ENCODE measurements at regions not wholly inside any gene's neighbourhood (a gene's known extent, or its start where the extent isn't known, plus 50 kb on each side); places are given as distances from the start of the nearest gene placed in this dataset.

GRCh38 chr1:234943836-234944402 is 184.7 kb downstream of the TOMM20 start:
- H3K4me3 ChIP-seq (ENCODE audit: control insufficient read depth, low read depth, low read length) = no peak overlapping the region
- TF ChIP-seq CTCF (conservative IDR thresholded peaks at IDR 0.05; ENCODE audit: control insufficient read depth, insufficient read depth, low read depth, low read length) = no peak
- DNase-seq (ENCODE audit: low read depth) = no peak

DNA sequence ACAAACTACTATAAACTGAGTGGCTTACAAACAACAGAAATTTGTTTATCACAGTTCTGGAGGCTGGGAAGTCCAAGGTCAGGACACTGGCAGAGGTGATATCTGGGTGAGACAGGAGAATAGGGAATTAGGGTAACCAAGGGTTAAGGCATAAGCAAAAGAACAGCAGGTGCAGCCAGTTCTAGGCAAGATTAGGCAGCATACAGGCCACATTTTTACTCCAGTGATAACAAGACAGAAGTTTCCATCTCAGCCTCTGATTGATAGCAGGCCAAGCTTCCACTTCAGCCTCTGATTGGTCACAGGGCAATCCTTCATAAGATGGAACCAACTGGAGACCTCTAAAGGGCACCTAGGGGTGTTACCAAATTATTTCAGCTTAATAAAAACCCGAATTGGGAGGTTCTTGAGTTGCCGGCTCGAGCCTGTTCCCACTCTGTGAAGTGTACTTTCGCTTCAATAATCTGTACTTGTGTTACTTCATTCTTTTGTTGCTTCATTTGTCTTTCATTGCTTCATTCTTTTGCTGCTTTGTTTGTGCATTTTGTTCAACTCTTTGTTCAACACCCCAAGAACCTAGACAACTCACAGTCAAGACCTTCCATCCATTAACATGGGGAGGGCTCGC is 185.6 kb downstream of the TOMM20 start:
- no peak for DNase-seq (ENCODE audit: low read depth)
- TF ChIP-seq CTCF (conservative IDR thresholded peaks at IDR 0.05; ENCODE audit: control insufficient read depth, insufficient read depth, low read depth, low read length) = no peak
- no peak overlapping the region for H3K4me3 ChIP-seq (ENCODE audit: control insufficient read depth, low read depth, low read length)

DNA sequence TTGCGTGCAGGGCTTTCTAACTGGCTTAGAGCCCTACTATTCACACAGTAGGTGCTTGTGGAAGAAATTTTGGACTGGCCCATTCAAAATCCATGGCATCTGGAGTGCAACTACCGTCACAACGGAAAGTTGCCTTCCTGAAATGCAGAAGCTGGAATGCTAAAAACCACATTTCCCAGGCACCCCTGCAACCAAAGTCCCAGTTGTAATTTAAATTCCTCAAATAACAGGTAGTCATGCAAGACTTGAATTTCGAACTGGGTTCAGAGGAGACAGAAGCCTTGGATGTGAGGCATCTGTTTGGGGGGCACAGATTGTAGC is 186.7 kb downstream of the TOMM20 start:
- no peak for TF ChIP-seq CTCF (conservative IDR thresholded peaks at IDR 0.05; ENCODE audit: control insufficient read depth, insufficient read depth, low read depth, low read length)
- no peak overlapping the region for H3K4me3 ChIP-seq (ENCODE audit: control insufficient read depth, low read depth, low read length)
- no peak for DNase-seq (ENCODE audit: low read depth)

GRCh38 chr1:234941321-234942011 is 187.2 kb downstream of the TOMM20 start:
- DNase-seq (ENCODE audit: low read depth) = no peak
- TF ChIP-seq CTCF (conservative IDR thresholded peaks at IDR 0.05; ENCODE audit: control insufficient read depth, insufficient read depth, low read depth, low read length) = no peak
- no peak overlapping the region for H3K4me3 ChIP-seq (ENCODE audit: control insufficient read depth, low read depth, low read length)

DNA sequence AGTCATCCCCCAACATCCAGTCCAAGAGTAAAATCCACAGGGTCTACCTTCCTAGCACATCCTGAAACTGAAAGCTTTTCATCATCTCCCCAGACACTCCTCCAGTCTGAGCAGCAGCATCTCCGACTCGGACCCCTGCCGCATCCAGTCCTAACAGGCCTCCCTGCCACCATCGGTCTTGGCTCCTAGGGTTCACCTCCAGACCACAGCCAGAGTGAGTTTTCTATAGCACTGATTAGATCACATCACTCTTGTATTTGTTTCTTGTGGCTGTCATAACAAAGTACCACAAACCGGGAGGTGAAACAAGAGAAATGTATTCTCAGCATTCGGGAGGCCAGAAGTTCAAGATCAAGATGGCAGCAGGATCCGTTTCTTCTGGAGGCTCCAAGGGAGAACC is 187.8 kb downstream of the TOMM20 start:
- no peak for TF ChIP-seq CTCF (conservative IDR thresholded peaks at IDR 0.05; ENCODE audit: control insufficient read depth, insufficient read depth, low read depth, low read length)
- no peak for DNase-seq (ENCODE audit: low read depth)
- H3K4me3 ChIP-seq (ENCODE audit: control insufficient read depth, low read depth, low read length) = no peak overlapping the region

GRCh38 chr1:234938924-234939323 is 189.7 kb downstream of the TOMM20 start:
- H3K4me3 ChIP-seq (ENCODE audit: control insufficient read depth, low read depth, low read length) = no peak overlapping the region
- DNase-seq (ENCODE audit: low read depth) = no peak
- TF ChIP-seq CTCF (conservative IDR thresholded peaks at IDR 0.05; ENCODE audit: control insufficient read depth, insufficient read depth, low read depth, low read length) = no peak

Measured in fibroblast of mammary gland (primary cell).